GM18870 (cell line): ENCODE measurements at regions not wholly inside any gene's neighbourhood (a gene's known extent, or its start where the extent isn't known, plus 50 kb on each side); places are given as distances from the start of the nearest gene placed in this dataset.

Experiments
- ATAC-seq: cut with Tn5 transposase; IDR thresholded peaks from one replicate; pipeline ENCODE4 v1.9.1; 2021; ENCODE audit warnings: moderate library complexity; ENCODE audit not compliant: unreplicated experiment

DNA sequence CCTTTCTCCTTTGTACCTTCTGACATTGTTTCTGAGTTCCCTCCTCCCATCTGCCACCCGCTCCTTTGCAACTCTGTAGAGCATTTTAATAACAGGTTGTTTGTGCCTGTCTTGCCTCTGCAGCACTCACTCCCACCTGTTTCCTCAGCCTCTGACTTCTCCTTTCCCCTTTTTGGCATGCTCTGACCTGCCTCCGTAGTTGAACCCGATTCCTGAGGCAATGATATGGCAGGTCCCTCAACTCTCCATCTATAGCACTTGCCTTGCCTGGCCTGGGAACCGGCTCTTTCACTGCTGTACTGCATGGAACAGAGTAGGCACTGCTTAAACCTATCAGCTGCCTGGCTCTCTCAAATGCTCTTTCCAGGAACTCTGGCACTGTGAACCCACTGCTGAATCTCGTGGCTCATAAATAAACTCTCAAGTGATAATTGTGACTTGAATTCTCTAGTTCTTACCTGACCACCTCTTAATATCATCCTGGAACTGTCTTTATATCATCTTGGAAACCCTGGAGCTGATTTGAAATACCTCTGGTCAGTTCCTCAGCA is 50.3 kb downstream of the UTRN start:
- peak; percentile 8 for ATAC-seq

GRCh38 chr6:144335914-144336313 is 50.8 kb downstream of the UTRN start:
- peak; percentile 66 for ATAC-seq

GRCh38 chr6:144336900-144337299 is 51.8 kb downstream of the UTRN start:
- ATAC-seq: no peak

- ATAC-seq: no peak
Observed at GRCh38 chr6:144338474-144338873, 53.3 kb downstream of the UTRN start.

GRCh38 chr6:144338951-144339700 is 54.0 kb downstream of the UTRN start:
- ATAC-seq: no peak

DNA sequence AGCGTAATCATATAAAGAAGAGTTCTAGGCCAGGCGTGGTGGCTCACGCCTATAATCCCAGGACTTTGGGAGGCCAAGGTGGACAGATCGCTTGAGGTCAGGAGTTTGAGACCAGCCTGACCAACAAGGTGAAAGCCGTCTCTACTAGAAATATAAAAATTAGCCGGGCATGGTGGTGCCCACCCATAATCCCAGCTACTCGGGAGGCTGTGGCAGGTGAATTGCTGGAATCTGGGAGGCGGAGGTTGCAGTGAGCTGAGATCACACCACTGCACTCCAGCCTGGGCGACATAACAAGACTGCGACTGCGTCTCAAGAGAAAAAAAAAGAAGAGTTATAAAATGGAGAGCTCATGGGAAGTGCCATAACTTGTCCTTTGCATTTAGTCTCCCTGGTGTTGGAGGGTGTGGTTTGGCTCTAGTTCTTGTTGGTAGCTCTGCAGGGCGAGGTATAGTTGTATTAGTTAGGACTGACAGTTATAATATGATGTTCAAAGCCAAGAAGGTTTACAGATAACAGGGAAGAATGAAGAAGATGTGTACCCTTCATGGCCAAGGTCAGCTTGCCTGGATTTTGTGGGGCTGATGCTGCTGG is 54.8 kb downstream of the UTRN start:
- ATAC-seq: no peak

- no peak for ATAC-seq
Observed at GRCh38 chr6:144340541-144341371, 55.6 kb downstream of the UTRN start.

- ATAC-seq: peak; percentile 44
Observed at GRCh38 chr6:144341831-144342527, 56.8 kb downstream of the UTRN start.

- ATAC-seq: peak; percentile 54
Observed at GRCh38 chr6:144343701-144344428, 58.7 kb downstream of the UTRN start.

DNA sequence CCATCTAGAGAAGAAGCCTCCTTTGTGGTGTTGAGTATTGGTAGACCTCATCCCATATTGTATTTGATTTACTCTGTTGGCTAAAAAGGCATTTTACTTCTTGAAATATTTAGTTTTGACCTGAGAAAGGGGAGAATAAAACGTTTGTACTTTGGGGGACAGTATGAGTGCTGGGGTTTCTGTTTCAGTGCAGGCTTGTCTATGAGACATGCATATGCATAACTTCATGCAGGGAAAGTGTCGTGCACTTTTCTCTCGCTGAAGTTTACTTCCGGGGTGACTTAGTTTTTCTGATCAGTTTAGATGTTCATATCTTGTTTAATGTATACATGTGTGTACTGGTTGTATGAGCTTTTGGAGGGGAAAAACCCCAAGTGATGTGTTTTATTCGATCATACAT is 59.5 kb downstream of the UTRN start:
- ATAC-seq: peak; percentile 28

DNA sequence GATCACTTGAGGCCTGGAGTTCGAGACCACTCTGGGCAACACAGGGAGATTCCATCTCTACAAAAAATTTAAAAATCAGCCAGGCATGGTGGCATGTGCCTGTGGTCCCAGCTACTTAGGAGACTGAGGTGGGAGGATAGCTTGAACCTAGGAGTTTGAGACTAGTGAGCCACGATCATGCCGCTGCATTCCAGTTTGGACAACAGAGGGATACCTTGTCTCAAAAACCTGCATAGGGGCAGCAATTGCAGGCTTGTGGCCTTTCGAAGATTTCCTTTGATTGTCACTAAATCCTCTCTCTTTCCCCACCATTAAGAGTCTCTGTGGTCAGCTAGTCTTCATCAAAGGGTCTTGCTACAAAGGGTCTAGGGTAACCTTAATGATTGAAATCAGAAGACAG is 60.3 kb downstream of the UTRN start:
- no peak for ATAC-seq

DNA sequence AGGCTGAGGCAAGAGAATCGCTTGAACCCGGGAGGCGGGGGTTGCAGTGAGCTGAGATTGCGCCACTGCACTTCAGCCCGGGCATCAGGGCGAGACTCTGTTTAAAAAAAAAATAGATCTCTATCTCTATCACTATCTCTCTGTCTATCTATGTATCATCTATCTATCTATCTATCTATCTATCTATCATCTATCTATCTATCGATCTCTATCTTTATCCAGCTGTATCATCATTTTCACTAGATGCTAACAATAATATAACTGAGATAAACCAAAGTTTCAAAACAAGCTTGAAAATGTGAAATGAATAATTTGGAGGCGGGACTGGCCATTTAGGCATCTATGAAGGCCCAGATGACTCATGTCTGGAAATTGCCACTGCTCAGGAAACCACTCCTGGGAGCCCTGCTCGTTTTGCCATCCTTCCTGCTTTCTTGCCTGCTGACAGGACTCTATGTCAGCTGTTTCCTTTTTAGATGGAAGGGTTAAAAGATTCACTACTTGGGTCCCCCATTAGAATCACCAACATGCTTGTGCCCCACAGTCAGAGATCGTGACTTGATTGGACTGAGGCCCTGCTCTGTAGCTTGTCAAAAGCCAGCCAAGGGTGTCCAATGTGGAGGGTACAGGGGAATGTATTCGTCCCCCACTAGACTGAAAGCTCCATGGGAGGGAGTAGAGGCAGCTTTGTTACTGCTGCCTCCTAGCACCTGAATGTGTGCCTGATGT is 61.7 kb downstream of the UTRN start:
- no peak for ATAC-seq

DNA sequence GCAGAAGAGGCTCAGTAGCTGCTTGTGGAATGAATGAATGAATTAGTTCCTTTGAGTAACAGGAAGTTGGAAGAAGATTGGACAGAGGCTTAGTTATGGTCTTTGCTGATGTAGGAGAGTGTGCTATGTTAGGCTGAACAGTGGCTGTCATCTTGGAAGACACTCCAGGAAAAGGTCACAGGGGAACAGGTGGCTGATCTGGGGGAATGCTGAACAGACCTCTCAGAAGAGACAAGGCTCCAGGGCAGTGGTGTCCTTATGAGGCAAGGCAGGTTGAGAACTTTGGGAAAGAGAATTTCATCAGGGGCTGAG is 62.3 kb downstream of the UTRN start:
- ATAC-seq: no peak

GRCh38 chr6:144347933-144348332 is 62.8 kb downstream of the UTRN start:
- no peak for ATAC-seq

DNA sequence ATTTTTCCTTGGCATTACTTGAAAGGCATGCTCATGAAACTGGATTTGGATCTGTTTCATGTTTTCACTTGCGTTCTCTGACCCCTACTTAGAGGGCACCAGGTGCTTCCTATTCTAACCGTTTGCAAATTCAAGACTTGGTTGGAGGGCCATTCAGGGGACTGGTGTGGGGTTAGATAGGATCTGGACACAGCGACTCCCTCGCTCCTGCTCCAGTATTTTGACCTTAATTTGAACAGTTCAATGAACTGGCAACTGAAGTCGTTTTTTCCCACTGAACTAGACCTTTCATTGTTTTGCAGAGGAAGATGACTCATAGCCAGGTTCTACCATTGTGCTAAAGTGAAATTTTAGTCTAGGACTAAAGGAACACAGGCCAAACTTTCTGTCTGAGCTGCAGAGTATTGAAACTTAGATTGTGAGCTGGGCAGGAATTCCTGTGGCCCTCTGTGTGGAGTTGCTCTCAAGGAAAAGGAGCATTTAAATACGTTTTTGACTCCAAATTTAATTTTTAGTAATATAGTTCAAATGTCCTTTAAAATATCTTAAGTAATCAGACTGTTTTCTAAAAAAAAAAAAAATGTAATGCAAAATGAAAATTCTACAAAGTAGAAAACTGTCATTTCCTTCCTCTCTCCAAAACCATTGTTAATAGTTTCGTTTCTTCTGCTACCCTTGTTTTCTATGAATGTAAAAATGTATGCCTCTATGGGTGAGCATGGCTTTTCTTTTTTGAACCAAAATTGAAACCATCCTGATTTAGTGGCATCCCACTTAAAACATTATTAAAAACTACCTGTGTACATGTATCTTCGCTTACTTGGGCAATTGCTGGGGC is 64.8 kb downstream of the UTRN start:
- peak; percentile 38 for ATAC-seq

DNA sequence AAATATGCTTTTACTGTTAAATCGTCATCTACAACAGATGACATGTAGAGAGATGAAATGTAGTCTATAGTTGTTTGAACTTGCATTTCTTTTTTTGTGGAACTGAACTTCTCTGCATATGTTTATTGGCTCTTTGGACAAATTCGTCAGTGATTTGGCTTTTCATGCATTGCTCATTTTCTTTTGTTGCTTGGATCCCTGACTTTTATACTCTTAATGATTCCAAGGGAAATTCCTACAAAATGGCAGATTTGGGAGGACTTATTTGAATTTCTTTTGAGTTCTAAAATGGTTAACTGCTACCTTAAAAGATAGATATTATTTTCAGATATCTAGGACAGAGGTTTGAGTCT is 65.4 kb downstream of the UTRN start:
- ATAC-seq: no peak

DNA sequence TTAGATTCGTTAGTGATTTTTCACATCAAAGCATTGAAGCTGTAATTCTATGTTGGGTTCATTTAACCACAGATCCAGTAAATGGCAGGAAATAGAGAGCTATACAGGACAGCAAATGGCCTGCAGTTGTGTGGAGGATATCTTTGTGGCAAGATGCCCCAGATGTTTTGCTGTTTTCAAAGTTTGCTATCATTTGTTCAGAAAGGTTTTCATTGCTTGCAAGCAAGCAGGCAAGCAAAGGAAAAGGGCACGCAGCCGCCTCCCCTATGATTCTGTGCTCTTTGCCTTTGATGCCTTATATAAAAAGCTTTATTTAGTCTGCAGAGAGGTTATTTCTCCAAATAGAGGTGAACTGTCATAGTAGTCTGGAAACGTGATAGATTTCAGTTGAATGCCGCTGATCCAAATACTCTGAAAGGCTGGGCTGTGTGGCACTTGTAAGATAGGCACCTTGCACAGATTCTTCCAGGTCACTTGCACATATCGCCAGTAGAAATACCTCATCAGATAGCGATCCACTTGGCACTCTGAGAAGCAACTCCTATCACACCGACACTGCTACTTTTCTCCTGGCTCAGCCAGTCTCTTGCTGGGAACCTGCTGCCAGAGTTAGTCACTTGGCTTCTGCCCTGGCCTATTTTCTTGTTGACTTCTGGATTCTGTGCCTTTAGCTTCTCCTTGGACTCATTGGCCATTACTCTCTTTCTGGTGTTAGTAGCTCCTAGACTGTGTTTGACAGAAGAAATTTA is 66.4 kb downstream of the UTRN start:
- no peak for ATAC-seq

- peak; percentile 26 for ATAC-seq
Observed at GRCh38 chr6:144352331-144352730, 67.2 kb downstream of the UTRN start.
